GM23338 (cell line): ENCODE measurements at regions not wholly inside any gene's neighbourhood (a gene's known extent, or its start where the extent isn't known, plus 50 kb on each side); places are given as distances from the start of the nearest gene placed in this dataset.

Experiments used
- ATAC-seq: fragments of 200-7000 bp; cut with Tn5 transposase; 3 replicates; pipeline ENCODE4 v1.9.1; 2020
- DNase-seq: peaks from one replicate; pipeline ENCODE4 v3.0.0-alpha.2; 2015; ENCODE audit warnings: low spot score
- H2AFZ ChIP-seq: fragments of 200-600 bp; sonication (generic); 2 replicates; pipeline ENCODE4 v1.8.0; 2016; ENCODE audit warnings: antibody characterized with exemption, mild to moderate bottlenecking, moderate library complexity
- H3F3A ChIP-seq: fragments of 200-600 bp; sonication (generic); replicated peaks from 2 replicates; pipeline ENCODE4 v1.8.0; 2017; ENCODE audit warnings: antibody characterized with exemption, mixed run types, low read depth
- H3K27ac ChIP-seq: fragments of 200-600 bp; sonication (generic); 2 replicates; pipeline ENCODE4 v1.6.1; 2016; ENCODE audit warnings: low read depth
- H3K27me3 ChIP-seq: fragments of 200-600 bp; sonication (generic); 2 replicates; pipeline ENCODE4 v1.8.0; 2016; ENCODE audit warnings: mild to moderate bottlenecking, mixed run types, moderate library complexity; ENCODE audit not compliant: insufficient read depth
- H3K36me3 ChIP-seq: fragments of 200-600 bp; sonication (generic); 2 replicates; pipeline ENCODE4 v1.8.0; 2016; ENCODE audit warnings: mild to moderate bottlenecking; ENCODE audit not compliant: insufficient read depth
- H3K4me1 ChIP-seq: fragments of 200-600 bp; sonication (generic); 2 replicates; pipeline ENCODE4 v1.8.0; 2016; ENCODE audit warnings: mild to moderate bottlenecking, moderate library complexity; ENCODE audit not compliant: insufficient read depth
- H3K4me2 ChIP-seq: fragments of 200-600 bp; sonication (generic); 2 replicates; pipeline ENCODE4 v1.7.1; 2017; ENCODE audit warnings: mixed run types
- H3K4me3 ChIP-seq: fragments of 200-600 bp; sonication (generic); 2 replicates; pipeline ENCODE4 v1.6.1; 2016; ENCODE audit warnings: mixed run types
- H3K79me2 ChIP-seq: fragments of 200-600 bp; sonication (generic); replicated peaks from 2 replicates; pipeline ENCODE4 v1.8.0; 2017; ENCODE audit warnings: mild to moderate bottlenecking; ENCODE audit not compliant: insufficient read depth
- H3K9me2 ChIP-seq: fragments of 200-600 bp; sonication (generic); 2 replicates; pipeline ENCODE4 v1.8.0; 2017; ENCODE audit not compliant: insufficient read depth
- H4K20me1 ChIP-seq: fragments of 200-600 bp; sonication (generic); replicated peaks from 2 replicates; pipeline ENCODE4 v1.8.0; 2017; ENCODE audit warnings: mild to moderate bottlenecking; ENCODE audit not compliant: insufficient read depth
- H3K27ac Mint-ChIP-seq: 2 replicates; pipeline ENCODE4 v1.8.0; 2020; ENCODE audit warnings: inconsistent platforms, mild to moderate bottlenecking, moderate library complexity, mixed read lengths
- H3K27me3 Mint-ChIP-seq: 3 replicates; pipeline ENCODE4 v1.8.0; 2022; ENCODE audit warnings: low read depth, mild to moderate bottlenecking, moderate library complexity, mixed read lengths, inconsistent platforms; ENCODE audit not compliant: insufficient read depth, poor library complexity
- H3K36me3 Mint-ChIP-seq: 3 replicates; pipeline ENCODE4 v1.8.0; 2021; ENCODE audit warnings: low read depth, mild to moderate bottlenecking, inconsistent platforms, moderate library complexity, mixed read lengths
- H3K4me1 Mint-ChIP-seq: 3 replicates; pipeline ENCODE4 v1.8.0; 2020; ENCODE audit warnings: mild to moderate bottlenecking, inconsistent platforms, mixed read lengths
- H3K4me3 Mint-ChIP-seq: 3 replicates; pipeline ENCODE4 v1.8.0; 2021; ENCODE audit warnings: moderate library complexity, mild to moderate bottlenecking, inconsistent platforms, mixed read lengths
- H3K9me3 Mint-ChIP-seq: 3 replicates; pipeline ENCODE4 v1.8.0; 2020; ENCODE audit warnings: moderate library complexity, mild to moderate bottlenecking, inconsistent platforms, mixed read lengths
- EZH2 ChIP-seq: fragments of 200-600 bp; sonication (generic); IDR thresholded peaks from one replicate; pipeline ENCODE4 v1.8.0; 2017; ENCODE audit warnings: antibody characterized with exemption, mild to moderate bottlenecking, low read depth; ENCODE audit not compliant: unreplicated experiment
- JUNB ChIP-seq: IDR thresholded peaks from one replicate; pipeline ENCODE4 v1.6.1; 2016; ENCODE audit warnings: antibody characterized with exemption; ENCODE audit not compliant: unreplicated experiment
- NANOG ChIP-seq: IDR thresholded peaks from 2 replicates; pipeline ENCODE4 v1.6.1; 2016; ENCODE audit warnings: antibody characterized with exemption, borderline replicate concordance
- POLR2AphosphoS5 ChIP-seq: IDR thresholded peaks from 2 replicates; pipeline ENCODE4 v1.6.1; 2016; ENCODE audit warnings: antibody characterized with exemption, low read depth
- REST ChIP-seq: IDR thresholded peaks from one replicate; pipeline ENCODE4 v1.6.1; 2018; ENCODE audit warnings: antibody characterized with exemption; ENCODE audit not compliant: unreplicated experiment
- STAT1 ChIP-seq: IDR thresholded peaks from one replicate; pipeline ENCODE4 v1.6.1; 2016; ENCODE audit warnings: antibody characterized with exemption; ENCODE audit not compliant: unreplicated experiment
- ZNF114 ChIP-seq: fragments of 250-450 bp; sonication (Bioruptor Pico); IDR thresholded peaks from 2 replicates; pipeline ENCODE4 v1.5.0; 2020; ENCODE audit warnings: mild to moderate bottlenecking, moderate library complexity
- TF ChIP-seq, protein P1 (sequence below): IDR thresholded peaks from 2 replicates; pipeline ENCODE4 v1.6.1; 2016; ENCODE audit warnings: antibody characterized with exemption

DNA sequence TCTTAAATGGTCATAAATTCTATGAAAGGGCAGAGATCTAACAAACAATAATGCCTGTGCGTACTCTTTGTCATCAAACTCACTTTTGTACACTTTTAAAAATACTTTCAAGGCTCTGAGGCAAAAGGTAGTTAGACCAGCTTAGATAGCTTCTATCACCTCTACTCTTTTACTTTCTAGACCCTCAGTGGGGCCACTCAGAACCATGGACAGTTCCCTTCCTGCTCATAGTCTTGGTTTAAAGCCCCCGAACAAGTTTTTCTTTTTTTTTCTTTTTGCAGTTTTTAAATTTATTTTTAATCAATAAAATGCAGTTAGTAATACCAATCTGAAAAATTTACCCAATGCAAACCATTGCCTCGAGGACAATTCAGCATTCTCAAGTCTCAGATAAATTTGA lies 460.5 kb upstream of the CNKSR2 start:
- Histone ChIP-seq H3K27ac (no peak overlapping the region), H3K79me2 (no peaks in the 10 kb centered on the region), H3K4me2 (no peak overlapping the region), H3K36me3 (no peaks in the 10 kb centered on the region), H3K4me1 (no peaks in the 10 kb centered on the region), H3K9me2 (no peaks in the 10 kb centered on the region), H2AFZ (no peak overlapping the region), H4K20me1 (no peaks in the 10 kb centered on the region), H3K27me3 (no peaks in the 10 kb centered on the region), H3K4me3 (no peak overlapping the region), H3F3A (no peaks in the 10 kb centered on the region)
- no peak overlapping the region for H3K27ac Mint-ChIP-seq
- no peaks in the 10 kb centered on the region for H3K9me3 Mint-ChIP-seq
- no peaks in the 10 kb centered on the region for H3K36me3 Mint-ChIP-seq
- H3K4me1 Mint-ChIP-seq, result no peaks in the 10 kb centered on the region
- TF ChIP-seq ZNF114 (CRISPR knock-in tag) (no peak), REST (peak; percentile 73)
- H3K27me3 Mint-ChIP-seq, result no peaks in the 10 kb centered on the region
- ATAC-seq, result 0 out of 3 replicates have a peak, but pooled peaks have one; percentile 34
- DNase-seq, result peak; percentile 51
- H3K4me3 Mint-ChIP-seq, result no peak overlapping the region

GRCh38 chrX:20906571-20906970 lies 467.6 kb upstream of the CNKSR2 start:
- H3K36me3 Mint-ChIP-seq, result no peaks in the 10 kb centered on the region
- TF ChIP-seq ZNF114 (CRISPR knock-in tag) (no peak), EZH2 (no peak), NANOG (no peak)
- TF ChIP-seq, protein P1, sequence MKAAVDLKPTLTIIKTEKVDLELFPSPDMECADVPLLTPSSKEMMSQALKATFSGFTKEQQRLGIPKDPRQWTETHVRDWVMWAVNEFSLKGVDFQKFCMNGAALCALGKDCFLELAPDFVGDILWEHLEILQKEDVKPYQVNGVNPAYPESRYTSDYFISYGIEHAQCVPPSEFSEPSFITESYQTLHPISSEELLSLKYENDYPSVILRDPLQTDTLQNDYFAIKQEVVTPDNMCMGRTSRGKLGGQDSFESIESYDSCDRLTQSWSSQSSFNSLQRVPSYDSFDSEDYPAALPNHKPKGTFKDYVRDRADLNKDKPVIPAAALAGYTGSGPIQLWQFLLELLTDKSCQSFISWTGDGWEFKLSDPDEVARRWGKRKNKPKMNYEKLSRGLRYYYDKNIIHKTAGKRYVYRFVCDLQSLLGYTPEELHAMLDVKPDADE, result no peak
- H3K9me3 Mint-ChIP-seq, result no peaks in the 10 kb centered on the region

GRCh38 chrX:20884565-20884964 lies 489.7 kb upstream of the CNKSR2 start:
- Histone ChIP-seq H3K9me2 (no peaks in the 10 kb centered on the region), H3K4me2 (no peak overlapping the region), H3K27me3 (no peaks in the 10 kb centered on the region), H3K36me3 (no peaks in the 10 kb centered on the region), H3K4me1 (no peaks in the 10 kb centered on the region), H3K4me3 (no peak overlapping the region), H3K79me2 (no peaks in the 10 kb centered on the region), H3F3A (no peaks in the 10 kb centered on the region), H3K27ac (no peak overlapping the region), H4K20me1 (no peaks in the 10 kb centered on the region), H2AFZ (no peak overlapping the region)
- Mint-ChIP-seq H3K4me1 (no peaks in the 10 kb centered on the region), H3K9me3 (no peaks in the 10 kb centered on the region; the same call in 1 of the 3 replicates), H3K36me3 (no peaks in the 10 kb centered on the region; the same call in 2 of the 3 replicates), H3K4me3 (no peak overlapping the region), H3K27ac (no peak overlapping the region), H3K27me3 (no peaks in the 10 kb centered on the region)
- DNase-seq (no peak), ATAC-seq (no peak)
- TF ChIP-seq JUNB, result no peak
- no peak for TF ChIP-seq POLR2AphosphoS5
- no peak for TF ChIP-seq STAT1
- no peak for TF ChIP-seq EZH2
- no peak for TF ChIP-seq NANOG

More at GRCh38 chrX:20906571-20906970, 467.6 kb upstream of the CNKSR2 start:
- Histone ChIP-seq H3K27ac (no peak overlapping the region), H3K4me3 (no peak overlapping the region), H3K79me2 (no peaks in the 10 kb centered on the region), H3K27me3 (no peaks in the 10 kb centered on the region), H3K9me2 (no peaks in the 10 kb centered on the region), H3K4me2 (no peak overlapping the region), H3F3A (no peaks in the 10 kb centered on the region), H3K4me1 (no peaks in the 10 kb centered on the region), H3K36me3 (no peaks in the 10 kb centered on the region), H2AFZ (no peak overlapping the region), H4K20me1 (no peaks in the 10 kb centered on the region)
- Mint-ChIP-seq H3K27ac (no peak overlapping the region), H3K27me3 (no peaks in the 10 kb centered on the region), H3K4me1 (no peaks in the 10 kb centered on the region), H3K4me3 (no peak overlapping the region)
- no peak for DNase-seq
- no peak for ATAC-seq
